Loucy (cell line): ENCODE measurements at regions not wholly inside any gene's neighbourhood (a gene's known extent, or its start where the extent isn't known, plus 50 kb on each side); places are given as distances from the start of the nearest gene placed in this dataset.

Experiments
- CTCF ChIP-seq: fragments of 200-600 bp; sonication (generic); conservative IDR thresholded peaks from 2 replicates; pipeline ENCODE4 v1.5.1; 2014; ENCODE audit warnings: mild to moderate bottlenecking, antibody characterized with exemption, low read length
- EZH2phosphoT487 ChIP-seq: fragments of 200-600 bp; IDR thresholded peaks from 2 replicates; pipeline ENCODE4 v1.6.1; 2018; ENCODE audit warnings: antibody characterized with exemption, mild to moderate bottlenecking, moderate library complexity, borderline replicate concordance

- TF ChIP-seq CTCF (no peak), EZH2phosphoT487 (no peak)
These were observed 359.8 kb downstream of the LMO7 start for GRCh38 chr13:75995966-75996365.
